ENCODE measurements at regions not wholly inside any gene's neighbourhood (a gene's known extent, or its start where the extent isn't known, plus 50 kb on each side); places are given as distances from the start of the nearest gene placed in this dataset.

DNA sequence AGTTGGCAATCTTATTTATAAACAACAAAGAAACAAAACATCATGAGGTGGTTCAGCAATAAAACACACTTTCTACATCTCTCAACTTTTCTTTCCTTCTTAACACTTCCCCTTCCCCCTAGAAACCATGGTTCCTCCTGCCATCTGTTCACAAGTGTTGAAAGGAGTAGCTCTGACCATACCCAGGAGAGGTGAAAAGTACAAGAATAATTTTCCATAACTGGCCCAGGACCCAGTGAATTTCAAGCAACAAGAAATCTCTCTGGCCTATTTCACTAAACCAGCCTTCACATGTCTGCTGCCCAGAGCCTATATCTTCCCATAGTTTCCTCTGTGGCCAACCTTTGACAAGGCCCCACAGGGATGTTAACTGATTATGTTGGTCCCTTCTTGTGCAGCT, 98.2 kb upstream of the CEP126 start:
- TF ChIP-seq, protein P1, sequence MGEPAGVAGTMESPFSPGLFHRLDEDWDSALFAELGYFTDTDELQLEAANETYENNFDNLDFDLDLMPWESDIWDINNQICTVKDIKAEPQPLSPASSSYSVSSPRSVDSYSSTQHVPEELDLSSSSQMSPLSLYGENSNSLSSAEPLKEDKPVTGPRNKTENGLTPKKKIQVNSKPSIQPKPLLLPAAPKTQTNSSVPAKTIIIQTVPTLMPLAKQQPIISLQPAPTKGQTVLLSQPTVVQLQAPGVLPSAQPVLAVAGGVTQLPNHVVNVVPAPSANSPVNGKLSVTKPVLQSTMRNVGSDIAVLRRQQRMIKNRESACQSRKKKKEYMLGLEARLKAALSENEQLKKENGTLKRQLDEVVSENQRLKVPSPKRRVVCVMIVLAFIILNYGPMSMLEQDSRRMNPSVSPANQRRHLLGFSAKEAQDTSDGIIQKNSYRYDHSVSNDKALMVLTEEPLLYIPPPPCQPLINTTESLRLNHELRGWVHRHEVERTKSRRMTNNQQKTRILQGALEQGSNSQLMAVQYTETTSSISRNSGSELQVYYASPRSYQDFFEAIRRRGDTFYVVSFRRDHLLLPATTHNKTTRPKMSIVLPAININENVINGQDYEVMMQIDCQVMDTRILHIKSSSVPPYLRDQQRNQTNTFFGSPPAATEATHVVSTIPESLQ (CRISPR knock-in tag; IDR thresholded peaks at IDR 0.05) = no peak
- TF ChIP-seq POLR3A (IDR thresholded peaks at IDR 0.05; ENCODE audit: borderline replicate concordance, extremely low read depth, insufficient read depth, insufficient read length) = no peak
- no peak for TF ChIP-seq POLR2G (IDR thresholded peaks at IDR 0.05; ENCODE audit: low read depth, low read length)
- no peak for TF ChIP-seq POLR2A (conservative IDR thresholded peaks at IDR 0.05)
- TF ChIP-seq CREM (IDR thresholded peaks at IDR 0.05; ENCODE audit: low read depth) = no peak
- TF ChIP-seq ZNF583 (CRISPR knock-in tag; IDR thresholded peaks at IDR 0.05) = no peak
- no peak for TF ChIP-seq CTCF (IDR thresholded peaks at IDR 0.05 in 2 of 3, conservative IDR thresholded peaks at IDR 0.05 in 1 of 3; ENCODE audit: insufficient read depth in 2 of 3, low read depth in 1 of 3, low read length in 3 of 3)
- TF ChIP-seq ZNF707 (CRISPR knock-in tag; conservative IDR thresholded peaks at IDR 0.05) = no peak
- TF ChIP-seq ZNF695 (CRISPR knock-in tag; IDR thresholded peaks at IDR 0.05) = no peak
- no peak for TF ChIP-seq YY1 (IDR thresholded peaks at IDR 0.05; ENCODE audit: borderline replicate concordance in 1 of 3, control insufficient read depth in 1 of 3, extremely low read depth in 1 of 3, insufficient read depth in 3 of 3, insufficient read length in 1 of 3, insufficient replicate concordance in 2 of 3, low read depth in 1 of 3, low read length in 2 of 3)
- TF ChIP-seq RBM39 (optimal IDR thresholded peaks at IDR 0.05; ENCODE audit: low read depth, low read length) = no peak

All from K562 (cell line).